Smooth muscle cell (in vitro differentiated cells): ENCODE measurements at regions not wholly inside any gene's neighbourhood (a gene's known extent, or its start where the extent isn't known, plus 50 kb on each side); places are given as distances from the start of the nearest gene placed in this dataset.

ENCODE experiments used
- DNase-seq: peaks from one replicate; lab custom pipeline; 2025; ENCODE audit not compliant: unreplicated experiment; lab: John Stamatoyannopoulos, UW
- H2AFZ ChIP-seq: fragments of 200-600 bp; sonication (generic); 2 replicates; pipeline ENCODE4 v1.6.0; 2016; ENCODE audit warnings: antibody characterized with exemption, low read depth, mild to moderate bottlenecking
- H3F3A ChIP-seq: fragments of 200-600 bp; sonication (generic); 2 replicates; pipeline ENCODE4 v1.6.0; 2017; ENCODE audit warnings: antibody characterized with exemption, low read depth
- H3K27ac ChIP-seq: fragments of 200-600 bp; sonication (generic); 2 replicates; pipeline ENCODE4 v1.5.1; 2016; ENCODE audit warnings: low read depth, mild to moderate bottlenecking
- H3K27me3 ChIP-seq: fragments of 200-600 bp; sonication (generic); 2 replicates; pipeline ENCODE4 v1.6.1; 2016; ENCODE audit warnings: low read depth, mild to moderate bottlenecking
- H3K36me3 ChIP-seq: fragments of 200-600 bp; sonication (generic); 2 replicates; pipeline ENCODE4 v1.5.1; 2016; ENCODE audit warnings: low read depth
- H3K4me1 ChIP-seq: fragments of 200-600 bp; sonication (generic); 2 replicates; pipeline ENCODE4 v1.5.1; 2016; ENCODE audit warnings: low read depth
- H3K4me2 ChIP-seq: fragments of 200-600 bp; sonication (generic); 2 replicates; pipeline ENCODE4 v1.6.0; 2016; ENCODE audit warnings: mild to moderate bottlenecking
- H3K4me3 ChIP-seq: fragments of 200-600 bp; sonication (generic); 2 replicates; pipeline ENCODE4 v1.5.1; 2016; ENCODE audit warnings: mild to moderate bottlenecking
- H3K79me2 ChIP-seq: fragments of 200-600 bp; sonication (generic); 2 replicates; pipeline ENCODE4 v1.6.0; 2016; ENCODE audit warnings: low read depth, mild to moderate bottlenecking
- H3K9ac ChIP-seq: fragments of 200-600 bp; sonication (generic); 2 replicates; pipeline ENCODE4 v1.6.0; 2016; ENCODE audit warnings: low read depth
- H3K9me3 ChIP-seq: fragments of 200-600 bp; sonication (generic); replicated peaks from 2 replicates; pipeline ENCODE4 v1.5.1; 2016; ENCODE audit warnings: low read depth
- H4K20me1 ChIP-seq: fragments of 200-600 bp; sonication (generic); 2 replicates; pipeline ENCODE4 v1.6.0; 2016; ENCODE audit warnings: low read depth
- WGBS: methylation state at CpG from one replicate; pipeline ENCODE4 v1.1.7; 2016; ENCODE audit warnings: low lambda C conversion rate; 5-methylcytosine and 5-hydroxymethylcytosine counted together
- TF ChIP-seq, protein P1 (sequence below): fragments of 200-600 bp; sonication (generic); IDR thresholded peaks from 2 replicates; pipeline ENCODE4 v1.5.1; 2017; ENCODE audit warnings: borderline replicate concordance, mild to moderate bottlenecking, antibody characterized with exemption; ENCODE audit not compliant: insufficient read depth, poor library complexity, severe bottlenecking

DNA sequence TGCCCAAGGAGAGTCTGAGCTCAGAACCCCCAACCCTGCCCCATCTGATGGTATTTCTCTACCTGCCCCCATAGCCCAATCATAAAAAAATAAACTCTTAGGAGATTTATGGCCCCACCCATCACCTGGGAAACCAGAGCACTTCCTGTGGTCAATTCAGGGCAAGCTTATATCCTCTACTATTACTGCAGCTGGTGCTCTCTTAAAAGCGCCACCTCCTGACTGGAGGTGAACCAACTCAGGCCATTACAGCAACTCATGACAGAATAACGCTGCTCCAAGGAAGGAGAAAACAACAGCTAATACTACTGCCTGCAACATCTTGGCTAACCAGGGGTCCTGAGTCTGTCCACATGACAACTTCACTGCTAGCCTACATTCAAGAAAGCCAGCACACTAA lies 195.7 kb downstream of the MTCL1 start:
- H3K4me1 ChIP-seq = no peaks in the 10 kb centered on the region
- no peak overlapping the region for H3K9ac ChIP-seq
- 94% methylated on average over 2 of the region's 2 CpGs for WGBS
- H3F3A ChIP-seq = no peaks in the 10 kb centered on the region
- TF ChIP-seq, protein P1, sequence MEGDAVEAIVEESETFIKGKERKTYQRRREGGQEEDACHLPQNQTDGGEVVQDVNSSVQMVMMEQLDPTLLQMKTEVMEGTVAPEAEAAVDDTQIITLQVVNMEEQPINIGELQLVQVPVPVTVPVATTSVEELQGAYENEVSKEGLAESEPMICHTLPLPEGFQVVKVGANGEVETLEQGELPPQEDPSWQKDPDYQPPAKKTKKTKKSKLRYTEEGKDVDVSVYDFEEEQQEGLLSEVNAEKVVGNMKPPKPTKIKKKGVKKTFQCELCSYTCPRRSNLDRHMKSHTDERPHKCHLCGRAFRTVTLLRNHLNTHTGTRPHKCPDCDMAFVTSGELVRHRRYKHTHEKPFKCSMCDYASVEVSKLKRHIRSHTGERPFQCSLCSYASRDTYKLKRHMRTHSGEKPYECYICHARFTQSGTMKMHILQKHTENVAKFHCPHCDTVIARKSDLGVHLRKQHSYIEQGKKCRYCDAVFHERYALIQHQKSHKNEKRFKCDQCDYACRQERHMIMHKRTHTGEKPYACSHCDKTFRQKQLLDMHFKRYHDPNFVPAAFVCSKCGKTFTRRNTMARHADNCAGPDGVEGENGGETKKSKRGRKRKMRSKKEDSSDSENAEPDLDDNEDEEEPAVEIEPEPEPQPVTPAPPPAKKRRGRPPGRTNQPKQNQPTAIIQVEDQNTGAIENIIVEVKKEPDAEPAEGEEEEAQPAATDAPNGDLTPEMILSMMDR = no peak
- H3K36me3 ChIP-seq = no peaks in the 10 kb centered on the region
- no peak overlapping the region for H3K4me3 ChIP-seq
- no peak overlapping the region for H2AFZ ChIP-seq
- H3K27ac ChIP-seq = no peak overlapping the region
- H3K4me2 ChIP-seq = no peak overlapping the region
- no peaks in the 10 kb centered on the region for H3K27me3 ChIP-seq
- no peaks in the 10 kb centered on the region for H3K79me2 ChIP-seq
- no peak for DNase-seq
- H3K9me3 ChIP-seq = no peaks in the 10 kb centered on the region
- H4K20me1 ChIP-seq = no peaks in the 10 kb centered on the region

DNA sequence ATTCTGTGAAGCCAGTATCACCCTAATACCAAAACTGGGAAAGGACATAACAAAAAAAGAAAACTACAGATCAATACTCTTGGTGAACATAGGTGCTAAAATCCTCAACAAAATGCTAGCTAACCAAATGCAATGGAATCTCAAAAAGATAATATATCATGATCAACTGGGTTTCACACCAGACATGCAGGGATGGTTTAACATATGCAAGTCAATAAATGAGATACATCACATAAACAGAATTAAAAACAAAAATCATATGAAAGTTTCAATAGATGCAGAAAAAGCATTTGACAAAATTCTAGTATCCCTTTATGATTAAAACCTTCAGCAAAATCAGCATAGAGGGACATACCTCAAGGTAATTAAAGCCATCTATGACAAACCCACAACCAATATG lies 198.2 kb upstream of the NDUFV2 start:
- Histone ChIP-seq H3K4me1 (no peaks in the 10 kb centered on the region), H3K4me3 (no peak overlapping the region)

DNA sequence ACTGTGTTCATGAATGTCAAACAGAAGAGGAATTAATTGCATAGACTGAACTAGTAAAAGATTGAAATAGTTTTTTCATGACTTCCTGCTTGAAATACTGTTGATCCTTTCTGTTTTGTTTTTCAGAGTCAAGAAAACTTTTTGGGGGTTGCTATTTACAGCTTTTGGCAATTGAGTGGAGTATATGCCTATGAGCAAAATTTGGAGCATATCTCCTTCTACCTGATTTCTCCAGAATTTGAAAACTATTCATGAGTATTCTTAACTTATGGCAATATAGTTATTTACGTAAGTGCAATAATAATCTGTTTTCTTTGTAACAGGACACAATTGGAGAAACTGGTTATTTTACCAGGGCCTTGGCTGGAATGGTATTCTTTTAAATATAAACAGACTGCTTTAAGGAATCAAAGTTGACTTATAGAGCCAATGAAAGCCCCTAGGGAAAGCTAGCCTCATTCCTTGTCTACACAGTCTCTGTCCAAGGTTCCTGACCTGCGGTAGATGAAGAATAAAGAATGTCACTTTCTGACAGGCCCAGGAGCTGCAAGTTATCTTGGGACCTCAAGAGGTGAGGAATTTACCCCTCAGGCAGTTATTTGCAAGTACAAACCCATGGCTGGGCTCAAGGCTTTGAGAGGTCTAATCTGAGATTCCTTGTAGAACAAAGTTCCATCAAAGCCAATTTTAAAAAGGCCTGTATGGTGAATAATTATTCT lies 193.5 kb upstream of the NDUFV2 start:
- no peak for DNase-seq
- Histone ChIP-seq H3K9ac (no peak overlapping the region), H3K79me2 (no peaks in the 10 kb centered on the region), H3K27me3 (no peaks in the 10 kb centered on the region), H3K4me2 (no peak overlapping the region), H3F3A (no peaks in the 10 kb centered on the region), H3K4me1 (no peaks in the 10 kb centered on the region), H3K36me3 (no peaks in the 10 kb centered on the region), H2AFZ (no peak overlapping the region), H3K4me3 (no peak overlapping the region), H3K27ac (no peak overlapping the region), H4K20me1 (no peaks in the 10 kb centered on the region), H3K9me3 (no peaks in the 10 kb centered on the region)
- 79% methylated on average over 2 of the region's 2 CpGs for WGBS
- TF ChIP-seq, protein P1 = no peak

More for the DNA sequence above, 198.2 kb upstream of the NDUFV2 start:
- DNase-seq = no peak
- TF ChIP-seq, protein P1 = no peak
- Histone ChIP-seq H3K36me3 (no peaks in the 10 kb centered on the region), H3K79me2 (no peaks in the 10 kb centered on the region), H3K9me3 (no peaks in the 10 kb centered on the region), H3K9ac (no peak overlapping the region), H3K27me3 (no peaks in the 10 kb centered on the region), H2AFZ (no peak overlapping the region), H3K27ac (no peak overlapping the region), H3K4me2 (no peak overlapping the region), H3F3A (no peaks in the 10 kb centered on the region), H4K20me1 (no peaks in the 10 kb centered on the region)

DNA sequence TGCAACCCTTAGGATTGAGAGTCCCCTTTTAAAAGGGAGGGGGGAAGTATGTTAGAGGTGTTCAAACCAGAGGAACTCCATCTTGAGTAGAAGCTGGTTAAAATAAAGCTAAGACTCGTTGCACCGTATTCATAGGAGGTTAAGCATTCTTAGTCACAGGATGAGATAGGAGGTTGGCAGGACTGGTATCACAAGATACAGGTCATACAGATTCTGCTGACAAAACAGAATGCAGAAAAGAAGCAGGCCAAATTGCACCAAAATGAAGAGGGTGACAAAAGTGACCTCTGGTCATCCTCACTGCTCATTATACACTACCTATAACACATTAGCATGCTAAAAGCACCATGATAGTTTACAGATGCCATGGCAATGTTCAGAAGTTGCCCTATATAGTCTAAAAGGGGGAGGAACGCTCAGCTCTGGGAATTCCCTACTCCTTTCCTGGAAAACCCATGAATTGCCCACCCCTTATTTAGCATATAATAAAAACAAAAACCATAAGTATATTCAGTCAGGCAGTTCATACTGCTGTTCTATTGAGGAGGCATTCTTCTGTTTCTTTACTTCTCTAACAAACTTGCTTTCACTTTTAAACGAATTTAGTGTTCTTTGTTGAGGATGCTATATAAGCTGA lies 192.2 kb upstream of the NDUFV2 start:
- no peak overlapping the region for H3K4me2 ChIP-seq
- no peaks in the 10 kb centered on the region for H3F3A ChIP-seq
- H3K4me3 ChIP-seq = no peak overlapping the region
- H3K79me2 ChIP-seq = no peaks in the 10 kb centered on the region
- no peak for DNase-seq
- no peak overlapping the region for H3K9ac ChIP-seq
- H3K27me3 ChIP-seq = no peaks in the 10 kb centered on the region
- no peak overlapping the region for H2AFZ ChIP-seq
- H3K4me1 ChIP-seq = no peaks in the 10 kb centered on the region
- no peaks in the 10 kb centered on the region for H4K20me1 ChIP-seq
- H3K27ac ChIP-seq = no peak overlapping the region
- TF ChIP-seq, protein P1 = no peak
- WGBS = 96% methylated on average over 4 of the region's 4 CpGs
- H3K36me3 ChIP-seq = no peaks in the 10 kb centered on the region
- no peaks in the 10 kb centered on the region for H3K9me3 ChIP-seq
